ENCODE measurements at regions not wholly inside any gene's neighbourhood (a gene's known extent, or its start where the extent isn't known, plus 50 kb on each side); places are given as distances from the start of the nearest gene placed in this dataset.

DNA sequence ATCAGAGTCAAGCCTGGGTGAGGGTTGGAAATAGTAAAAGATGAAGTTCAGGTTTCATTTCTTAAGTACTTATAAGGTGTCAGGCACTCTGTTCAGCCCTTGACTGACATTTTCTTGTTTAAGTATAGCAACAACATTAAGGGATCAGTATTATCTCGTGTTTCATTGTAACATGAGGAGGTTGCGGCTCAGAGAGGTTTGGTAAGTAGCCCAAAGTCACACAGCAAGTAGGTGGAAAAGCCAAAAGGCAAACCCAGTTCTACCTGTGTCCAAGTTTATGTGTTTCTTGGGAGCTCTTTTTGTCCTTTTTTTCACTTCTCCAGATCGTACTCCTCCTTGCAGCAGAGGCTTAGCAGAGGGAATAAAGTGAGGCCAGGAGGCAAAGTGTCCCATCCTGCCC lies 337.5 kb upstream of the KLF3 start:
- H3K23ac ChIP-seq (ENCODE audit: low read length): no peak overlapping the region
- no peak overlapping the region for H2BK5ac ChIP-seq (ENCODE audit: low read length)
- H3K27ac ChIP-seq (ENCODE audit: low read depth, low read length): no peak overlapping the region
- no peaks in the 10 kb centered on the region for H3K27me3 ChIP-seq (ENCODE audit: insufficient read depth, low read length, poor library complexity)
- no CpG with 5 or more reads among the region's 3 CpGs for WGBS (ENCODE audit: extremely low coverage, insufficient coverage, low lambda C conversion rate)
- H4K5ac ChIP-seq (ENCODE audit: low read length): no peak overlapping the region
- no peak overlapping the region for H3K18ac ChIP-seq (ENCODE audit: low read length)
- no peak overlapping the region for H2BK15ac ChIP-seq (replicated peaks; ENCODE audit: low read depth)
- no peak overlapping the region for H3K4me2 ChIP-seq (ENCODE audit: low read length)
- H3K36me3 ChIP-seq (ENCODE audit: control insufficient read depth, insufficient read depth, low read length): no peaks in the 10 kb centered on the region
- no peak for DNase-seq
- no peak overlapping the region for H3K9ac ChIP-seq (ENCODE audit: low read length)
- no peak overlapping the region for H4K8ac ChIP-seq (ENCODE audit: low read depth, low read length)
- H3K56ac ChIP-seq (ENCODE audit: low read length): no peak overlapping the region
- H2AK5ac ChIP-seq (ENCODE audit: low read length): no peak overlapping the region
- no peaks in the 10 kb centered on the region for H3K79me2 ChIP-seq (ENCODE audit: control insufficient read depth, insufficient read depth, low read length)
- H3K4me1 ChIP-seq (ENCODE audit: control insufficient read depth, low read depth, low read length): peaks cover 7% of the 10 kb centered on the region
- no peak overlapping the region for H3K4ac ChIP-seq (ENCODE audit: low read depth, low read length)
- no peak overlapping the region for H3K4me3 ChIP-seq (ENCODE audit: low read length)
- no peak overlapping the region for H2BK120ac ChIP-seq (ENCODE audit: low read depth, low read length)
- H3K79me1 ChIP-seq (ENCODE audit: low read length): no peaks in the 10 kb centered on the region

DNA sequence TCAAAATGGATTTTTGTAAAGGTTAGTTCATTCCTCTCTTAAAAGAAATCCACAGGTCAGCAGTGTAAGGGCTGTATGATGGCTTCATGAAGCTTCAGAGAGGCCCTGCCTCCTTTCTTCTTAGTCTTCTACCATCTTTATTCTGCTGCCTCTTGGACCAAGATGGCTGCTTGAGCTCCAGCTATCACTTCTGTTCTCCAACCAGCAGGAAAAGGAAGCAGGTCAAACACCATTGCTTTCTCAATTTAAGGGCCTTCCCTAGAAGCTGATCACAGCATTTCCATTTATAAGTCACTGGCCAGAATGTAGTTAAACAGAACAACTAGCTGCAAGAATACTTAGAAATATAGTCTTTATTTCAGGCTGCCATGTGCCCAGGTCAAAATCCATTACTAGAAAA lies 336.8 kb upstream of the KLF3 start:
- Histone ChIP-seq H2BK120ac (ENCODE audit: low read depth, low read length) (no peak overlapping the region), H3K18ac (ENCODE audit: low read length) (no peak overlapping the region), H3K9ac (ENCODE audit: low read length) (no peak overlapping the region), H2AK5ac (ENCODE audit: low read length) (no peak overlapping the region), H3K27me3 (ENCODE audit: insufficient read depth, low read length, poor library complexity) (no peaks in the 10 kb centered on the region), H2BK5ac (ENCODE audit: low read length) (no peak overlapping the region), H3K4me2 (ENCODE audit: low read length) (no peak overlapping the region), H3K4me1 (ENCODE audit: control insufficient read depth, low read depth, low read length) (peaks cover 7% of the 10 kb centered on the region), H3K4me3 (ENCODE audit: low read length) (no peak overlapping the region), H3K79me1 (ENCODE audit: low read length) (no peaks in the 10 kb centered on the region), H4K8ac (ENCODE audit: low read depth, low read length) (no peak overlapping the region), H4K5ac (ENCODE audit: low read length) (no peak overlapping the region), H3K23ac (ENCODE audit: low read length) (no peak overlapping the region), H3K27ac (ENCODE audit: low read depth, low read length) (no peak overlapping the region), H3K4ac (ENCODE audit: low read depth, low read length) (no peak overlapping the region), H3K56ac (ENCODE audit: low read length) (no peak overlapping the region), H3K79me2 (ENCODE audit: control insufficient read depth, insufficient read depth, low read length) (no peaks in the 10 kb centered on the region), H2BK15ac (replicated peaks; ENCODE audit: low read depth) (no peak overlapping the region), H3K36me3 (ENCODE audit: control insufficient read depth, insufficient read depth, low read length) (no peaks in the 10 kb centered on the region)
- no peak for DNase-seq

DNA sequence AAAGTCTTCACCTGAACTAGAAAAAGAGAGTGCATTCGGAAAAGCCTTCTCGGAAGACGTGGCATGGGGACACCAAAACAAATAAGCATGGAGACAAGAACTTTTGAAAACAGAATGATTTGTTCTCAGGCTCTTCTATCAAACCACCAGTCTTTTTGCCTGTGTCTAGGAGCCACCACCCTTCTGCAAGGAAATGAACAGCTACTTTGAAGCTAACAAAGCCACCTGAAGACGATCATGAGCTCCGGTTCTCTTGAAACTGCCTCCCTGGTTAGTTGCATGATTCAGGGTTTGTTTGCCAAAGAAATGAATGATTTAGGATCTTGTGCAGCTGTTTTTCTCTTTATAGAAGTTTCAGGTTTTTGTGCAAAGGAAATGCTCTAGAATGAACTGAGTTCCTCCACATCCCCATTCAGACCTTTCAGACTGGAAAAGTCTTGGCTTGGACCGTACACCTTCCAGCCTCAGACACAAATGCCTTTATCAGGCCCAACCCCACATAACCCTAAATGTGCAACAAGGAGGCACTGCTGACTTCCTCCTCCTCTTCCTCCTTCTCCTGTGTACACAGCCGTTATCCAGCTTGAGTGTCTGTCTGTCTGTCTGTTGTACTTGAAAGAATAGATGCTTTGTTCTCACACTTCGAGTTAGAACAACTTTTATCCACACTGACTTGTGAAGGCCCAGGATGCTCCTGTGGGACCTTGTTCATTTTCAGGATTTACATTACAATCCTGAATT lies 334.8 kb upstream of the KLF3 start:
- no peak overlapping the region for H3K4me2 ChIP-seq (ENCODE audit: low read length)
- no peak overlapping the region for H3K4me3 ChIP-seq (ENCODE audit: low read length)
- no peak overlapping the region for H3K4ac ChIP-seq (ENCODE audit: low read depth, low read length)
- no peak overlapping the region for H3K27ac ChIP-seq (ENCODE audit: low read depth, low read length)
- H3K79me2 ChIP-seq (ENCODE audit: control insufficient read depth, insufficient read depth, low read length): no peaks in the 10 kb centered on the region
- no peak for DNase-seq
- H4K8ac ChIP-seq (ENCODE audit: low read depth, low read length): no peak overlapping the region
- H2BK5ac ChIP-seq (ENCODE audit: low read length): no peak overlapping the region
- H3K9ac ChIP-seq (ENCODE audit: low read length): no peak overlapping the region
- no peak overlapping the region for H2BK120ac ChIP-seq (ENCODE audit: low read depth, low read length)
- H4K5ac ChIP-seq (ENCODE audit: low read length): no peak overlapping the region
- no peaks in the 10 kb centered on the region for H3K79me1 ChIP-seq (ENCODE audit: low read length)
- H3K18ac ChIP-seq (ENCODE audit: low read length): no peak overlapping the region
- no peak overlapping the region for H3K23ac ChIP-seq (ENCODE audit: low read length)
- H3K36me3 ChIP-seq (ENCODE audit: control insufficient read depth, insufficient read depth, low read length): no peaks in the 10 kb centered on the region
- H3K4me1 ChIP-seq (ENCODE audit: control insufficient read depth, low read depth, low read length): peaks cover 7% of the 10 kb centered on the region
- WGBS (ENCODE audit: extremely low coverage, insufficient coverage, low lambda C conversion rate): no CpG with 5 or more reads among the region's 8 CpGs
- H2AK5ac ChIP-seq (ENCODE audit: low read length): peak overlapping the region; percentile 95
- H2BK15ac ChIP-seq (replicated peaks; ENCODE audit: low read depth): no peak overlapping the region
- H3K27me3 ChIP-seq (ENCODE audit: insufficient read depth, low read length, poor library complexity): no peaks in the 10 kb centered on the region
- no peak overlapping the region for H3K56ac ChIP-seq (ENCODE audit: low read length)

DNA sequence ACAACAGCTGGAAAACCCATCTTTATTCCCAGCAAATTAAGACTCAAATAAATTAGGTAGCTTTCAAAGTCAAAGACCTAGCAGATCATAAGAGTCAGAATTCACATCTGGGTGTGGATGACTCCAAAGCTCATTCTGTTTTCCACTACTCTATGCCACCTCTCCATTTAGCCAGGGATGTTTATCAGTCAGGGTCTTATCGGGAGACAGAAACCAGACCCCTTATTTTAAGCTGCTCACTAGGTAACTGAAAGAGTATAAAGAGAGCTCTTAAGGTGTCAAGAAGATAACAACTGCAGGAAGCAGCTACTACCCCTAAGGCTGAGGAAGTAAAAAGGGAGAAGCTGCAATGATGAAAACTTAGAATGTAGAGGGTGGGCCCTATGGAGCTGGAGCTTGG lies 333.7 kb upstream of the KLF3 start:
- Histone ChIP-seq H3K4me3 (ENCODE audit: low read length) (no peak overlapping the region), H3K79me1 (ENCODE audit: low read length) (no peaks in the 10 kb centered on the region), H3K56ac (ENCODE audit: low read length) (no peak overlapping the region), H2BK5ac (ENCODE audit: low read length) (no peak overlapping the region), H4K5ac (ENCODE audit: low read length) (no peak overlapping the region), H3K4me2 (ENCODE audit: low read length) (no peak overlapping the region), H2BK15ac (replicated peaks; ENCODE audit: low read depth) (peak overlapping the region; percentile 9), H3K23ac (ENCODE audit: low read length) (no peak overlapping the region), H2AK5ac (ENCODE audit: low read length) (no peak overlapping the region), H3K4me1 (ENCODE audit: control insufficient read depth, low read depth, low read length) (peaks cover 7% of the 10 kb centered on the region), H3K36me3 (ENCODE audit: control insufficient read depth, insufficient read depth, low read length) (no peaks in the 10 kb centered on the region), H3K18ac (ENCODE audit: low read length) (no peak overlapping the region), H4K8ac (ENCODE audit: low read depth, low read length) (no peak overlapping the region), H3K4ac (ENCODE audit: low read depth, low read length) (no peak overlapping the region), H2BK120ac (ENCODE audit: low read depth, low read length) (no peak overlapping the region), H3K79me2 (ENCODE audit: control insufficient read depth, insufficient read depth, low read length) (no peaks in the 10 kb centered on the region), H3K27me3 (ENCODE audit: insufficient read depth, low read length, poor library complexity) (no peaks in the 10 kb centered on the region), H3K27ac (ENCODE audit: low read depth, low read length) (no peak overlapping the region), H3K9ac (ENCODE audit: low read length) (no peak overlapping the region)
- no CpG with 5 or more reads among the region's 1 CpG for WGBS (ENCODE audit: extremely low coverage, insufficient coverage, low lambda C conversion rate)
- DNase-seq: peak; percentile 80

DNA sequence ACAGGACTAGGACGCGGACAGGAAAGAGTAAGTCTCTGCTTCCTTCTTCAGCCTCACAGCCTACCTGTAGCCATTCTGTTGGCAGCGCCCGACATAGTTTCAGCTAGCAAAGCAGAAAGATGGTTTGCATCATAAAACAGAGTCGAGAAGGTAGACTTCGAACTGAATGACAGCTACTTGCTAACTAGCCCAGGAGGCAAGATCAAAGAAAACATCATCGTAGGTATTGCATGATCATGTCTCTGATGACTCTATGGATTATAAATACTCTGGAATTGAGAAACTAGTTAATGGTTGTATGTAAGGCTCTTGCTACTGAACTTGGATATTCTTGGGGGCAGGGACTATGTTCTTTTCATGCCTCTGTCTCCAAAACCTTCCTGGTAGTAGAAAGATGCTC lies 333.1 kb upstream of the KLF3 start:
- no peaks in the 10 kb centered on the region for H3K79me2 ChIP-seq (ENCODE audit: control insufficient read depth, insufficient read depth, low read length)
- no peak overlapping the region for H3K23ac ChIP-seq (ENCODE audit: low read length)
- H3K4me2 ChIP-seq (ENCODE audit: low read length): no peak overlapping the region
- no peak overlapping the region for H4K5ac ChIP-seq (ENCODE audit: low read length)
- no peak overlapping the region for H3K4me3 ChIP-seq (ENCODE audit: low read length)
- H4K8ac ChIP-seq (ENCODE audit: low read depth, low read length): no peak overlapping the region
- peaks cover 7% of the 10 kb centered on the region for H3K4me1 ChIP-seq (ENCODE audit: control insufficient read depth, low read depth, low read length)
- no peak overlapping the region for H3K18ac ChIP-seq (ENCODE audit: low read length)
- no peak overlapping the region for H3K4ac ChIP-seq (ENCODE audit: low read depth, low read length)
- DNase-seq: no peak
- WGBS (ENCODE audit: extremely low coverage, insufficient coverage, low lambda C conversion rate): no CpG with 5 or more reads among the region's 7 CpGs
- H3K36me3 ChIP-seq (ENCODE audit: control insufficient read depth, insufficient read depth, low read length): no peaks in the 10 kb centered on the region
- no peak overlapping the region for H2BK120ac ChIP-seq (ENCODE audit: low read depth, low read length)
- no peak overlapping the region for H3K9ac ChIP-seq (ENCODE audit: low read length)
- no peak overlapping the region for H2BK15ac ChIP-seq (replicated peaks; ENCODE audit: low read depth)
- H3K56ac ChIP-seq (ENCODE audit: low read length): no peak overlapping the region
- no peak overlapping the region for H3K27ac ChIP-seq (ENCODE audit: low read depth, low read length)
- H2BK5ac ChIP-seq (ENCODE audit: low read length): no peak overlapping the region
- no peaks in the 10 kb centered on the region for H3K27me3 ChIP-seq (ENCODE audit: insufficient read depth, low read length, poor library complexity)
- no peaks in the 10 kb centered on the region for H3K79me1 ChIP-seq (ENCODE audit: low read length)
- no peak overlapping the region for H2AK5ac ChIP-seq (ENCODE audit: low read length)

DNA sequence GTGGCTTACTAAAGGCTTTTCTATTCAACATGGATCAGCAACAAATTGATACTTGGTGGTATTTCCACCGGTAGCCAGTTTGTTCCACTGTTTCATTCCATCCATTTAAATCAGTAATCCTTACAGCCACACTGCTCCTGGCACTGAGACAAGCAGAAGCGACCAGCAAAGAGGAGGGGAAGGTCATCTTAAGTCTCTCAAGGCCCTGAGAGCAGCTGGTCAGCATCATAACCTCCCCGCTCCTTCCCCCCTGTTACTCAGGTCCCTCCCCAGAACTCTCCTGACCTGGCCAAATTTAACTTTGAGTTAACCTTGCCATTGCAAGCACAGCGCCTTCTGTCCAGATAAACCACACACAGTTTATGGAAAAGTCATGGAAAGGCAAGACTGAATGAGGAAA lies 331.3 kb upstream of the KLF3 start:
- H3K27ac ChIP-seq (ENCODE audit: low read depth, low read length): no peak overlapping the region
- WGBS (ENCODE audit: extremely low coverage, insufficient coverage, low lambda C conversion rate): no CpG with 5 or more reads among the region's 4 CpGs
- no peak for DNase-seq

More for the DNA sequence above, 331.3 kb upstream of the KLF3 start:
- Histone ChIP-seq H3K56ac (ENCODE audit: low read length) (no peak overlapping the region), H3K4me3 (ENCODE audit: low read length) (no peak overlapping the region), H2AK5ac (ENCODE audit: low read length) (no peak overlapping the region), H3K79me1 (ENCODE audit: low read length) (no peaks in the 10 kb centered on the region), H3K18ac (ENCODE audit: low read length) (no peak overlapping the region), H2BK15ac (replicated peaks; ENCODE audit: low read depth) (no peak overlapping the region), H2BK120ac (ENCODE audit: low read depth, low read length) (no peak overlapping the region), H3K4me2 (ENCODE audit: low read length) (no peak overlapping the region), H3K36me3 (ENCODE audit: control insufficient read depth, insufficient read depth, low read length) (no peaks in the 10 kb centered on the region), H4K5ac (ENCODE audit: low read length) (no peak overlapping the region), H4K8ac (ENCODE audit: low read depth, low read length) (no peak overlapping the region), H3K9ac (ENCODE audit: low read length) (no peak overlapping the region), H3K4ac (ENCODE audit: low read depth, low read length) (no peak overlapping the region), H3K27me3 (ENCODE audit: insufficient read depth, low read length, poor library complexity) (no peaks in the 10 kb centered on the region), H3K23ac (ENCODE audit: low read length) (no peak overlapping the region), H3K79me2 (ENCODE audit: control insufficient read depth, insufficient read depth, low read length) (no peaks in the 10 kb centered on the region), H2BK5ac (ENCODE audit: low read length) (no peak overlapping the region), H3K4me1 (ENCODE audit: control insufficient read depth, low read depth, low read length) (peaks cover 7% of the 10 kb centered on the region)
